ENCODE measurements at regions not wholly inside any gene's neighbourhood (a gene's known extent, or its start where the extent isn't known, plus 50 kb on each side); places are given as distances from the start of the nearest gene placed in this dataset.

DNA sequence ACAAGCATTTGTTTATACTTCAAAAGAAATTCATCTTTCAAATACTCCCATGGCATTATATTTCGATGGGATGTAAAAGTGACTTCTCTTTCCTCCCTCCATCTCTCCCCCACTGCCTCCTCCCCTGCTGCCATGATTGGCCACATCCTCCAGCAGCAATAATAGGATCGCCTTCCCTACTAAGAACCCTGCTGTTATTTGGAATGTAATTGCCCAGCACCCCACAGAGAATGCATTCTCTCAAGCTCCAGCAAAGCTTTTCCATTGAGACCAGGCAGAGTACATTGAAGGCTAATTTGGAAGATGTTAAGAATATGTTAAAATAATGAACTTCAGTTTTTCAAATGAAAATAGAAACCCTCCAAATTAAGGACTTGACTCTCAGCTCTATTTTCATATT, 375.4 kb upstream of the ACVR2A start:
- TF ChIP-seq POLR2A (IDR thresholded peaks at IDR 0.05): no peak
- TF ChIP-seq, protein P1, sequence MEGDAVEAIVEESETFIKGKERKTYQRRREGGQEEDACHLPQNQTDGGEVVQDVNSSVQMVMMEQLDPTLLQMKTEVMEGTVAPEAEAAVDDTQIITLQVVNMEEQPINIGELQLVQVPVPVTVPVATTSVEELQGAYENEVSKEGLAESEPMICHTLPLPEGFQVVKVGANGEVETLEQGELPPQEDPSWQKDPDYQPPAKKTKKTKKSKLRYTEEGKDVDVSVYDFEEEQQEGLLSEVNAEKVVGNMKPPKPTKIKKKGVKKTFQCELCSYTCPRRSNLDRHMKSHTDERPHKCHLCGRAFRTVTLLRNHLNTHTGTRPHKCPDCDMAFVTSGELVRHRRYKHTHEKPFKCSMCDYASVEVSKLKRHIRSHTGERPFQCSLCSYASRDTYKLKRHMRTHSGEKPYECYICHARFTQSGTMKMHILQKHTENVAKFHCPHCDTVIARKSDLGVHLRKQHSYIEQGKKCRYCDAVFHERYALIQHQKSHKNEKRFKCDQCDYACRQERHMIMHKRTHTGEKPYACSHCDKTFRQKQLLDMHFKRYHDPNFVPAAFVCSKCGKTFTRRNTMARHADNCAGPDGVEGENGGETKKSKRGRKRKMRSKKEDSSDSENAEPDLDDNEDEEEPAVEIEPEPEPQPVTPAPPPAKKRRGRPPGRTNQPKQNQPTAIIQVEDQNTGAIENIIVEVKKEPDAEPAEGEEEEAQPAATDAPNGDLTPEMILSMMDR (IDR thresholded peaks at IDR 0.05): no peak
